PC-3 (cell line): ENCODE measurements at regions not wholly inside any gene's neighbourhood (a gene's known extent, or its start where the extent isn't known, plus 50 kb on each side); places are given as distances from the start of the nearest gene placed in this dataset.

ENCODE experiments used
- CTCF ChIP-seq: fragments of 300-600 bp; sonication (generic); conservative IDR thresholded peaks from 2 replicates; pipeline ENCODE4 v1.5.1; 2017; ENCODE audit warnings: antibody characterized with exemption, low read depth, mild to moderate bottlenecking, low read length
- EZH2 ChIP-seq: fragments of 300-600 bp; sonication (generic); IDR thresholded peaks from one replicate; pipeline ENCODE4 v1.6.1; 2017; ENCODE audit warnings: antibody characterized with exemption, mild to moderate bottlenecking, low read length; ENCODE audit not compliant: unreplicated experiment

DNA sequence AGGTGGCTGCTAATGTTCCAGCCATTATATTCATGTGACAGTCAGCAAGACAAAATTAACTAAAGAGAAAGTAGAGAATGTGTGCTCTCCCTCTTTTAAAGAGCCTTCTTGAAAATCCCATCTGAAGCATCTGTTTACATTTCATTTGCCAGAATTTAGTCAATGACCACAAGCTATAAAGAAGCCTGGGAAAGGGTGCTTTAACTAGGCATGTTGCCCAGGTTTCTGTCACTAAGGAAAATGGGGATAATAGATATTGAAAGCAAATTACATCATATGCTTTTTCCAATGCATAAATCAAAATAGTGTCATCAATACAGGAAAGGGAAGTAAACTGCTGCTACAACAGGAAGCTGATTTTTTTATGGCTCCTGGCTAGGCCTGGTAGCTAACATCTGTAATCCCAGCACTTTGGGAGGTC is 67.7 kb downstream of the ELAPOR2 start:
- TF ChIP-seq CTCF = no peak
- TF ChIP-seq EZH2 = no peak
